ENCODE measurements at regions not wholly inside any gene's neighbourhood (a gene's known extent, or its start where the extent isn't known, plus 50 kb on each side); places are given as distances from the start of the nearest gene placed in this dataset.

DNA sequence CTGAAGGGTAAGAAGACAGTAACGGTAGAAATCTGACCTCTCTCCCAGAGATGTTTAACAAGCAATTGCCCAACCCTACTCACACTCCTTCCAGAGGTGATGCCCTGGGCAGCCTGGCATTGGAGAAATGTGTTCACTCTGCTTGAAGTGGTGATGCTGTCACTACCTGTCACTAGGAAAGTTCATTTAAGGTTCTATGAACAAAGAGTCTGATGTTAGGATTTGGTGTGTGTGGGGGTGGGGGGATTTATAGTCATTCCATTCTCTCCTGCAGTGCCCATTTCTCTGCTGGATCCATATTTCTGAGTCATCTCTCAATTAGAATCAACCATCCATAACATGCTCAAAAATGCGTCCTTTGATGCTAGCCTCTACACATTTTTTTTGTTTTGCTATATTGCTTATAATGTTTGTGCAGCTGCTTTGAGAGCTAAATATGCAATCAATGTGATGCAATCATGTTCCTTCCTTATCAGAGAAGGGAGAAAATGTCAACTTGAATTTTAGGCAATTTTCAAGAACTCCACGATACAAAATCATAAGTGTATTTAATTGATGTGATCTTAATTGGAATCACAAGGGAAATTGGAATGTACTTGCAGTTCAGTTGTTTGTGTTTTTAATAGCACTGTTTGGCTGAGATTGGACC is 173.9 kb downstream of the DUSP10 start:
- no peak overlapping the region for H3K4me2 ChIP-seq (ENCODE audit: low read length)
- intact Hi-C loops (cut with micrococcal nuclease; ENCODE audit: unreplicated experiment): no loop called here
- TF ChIP-seq, protein P1, sequence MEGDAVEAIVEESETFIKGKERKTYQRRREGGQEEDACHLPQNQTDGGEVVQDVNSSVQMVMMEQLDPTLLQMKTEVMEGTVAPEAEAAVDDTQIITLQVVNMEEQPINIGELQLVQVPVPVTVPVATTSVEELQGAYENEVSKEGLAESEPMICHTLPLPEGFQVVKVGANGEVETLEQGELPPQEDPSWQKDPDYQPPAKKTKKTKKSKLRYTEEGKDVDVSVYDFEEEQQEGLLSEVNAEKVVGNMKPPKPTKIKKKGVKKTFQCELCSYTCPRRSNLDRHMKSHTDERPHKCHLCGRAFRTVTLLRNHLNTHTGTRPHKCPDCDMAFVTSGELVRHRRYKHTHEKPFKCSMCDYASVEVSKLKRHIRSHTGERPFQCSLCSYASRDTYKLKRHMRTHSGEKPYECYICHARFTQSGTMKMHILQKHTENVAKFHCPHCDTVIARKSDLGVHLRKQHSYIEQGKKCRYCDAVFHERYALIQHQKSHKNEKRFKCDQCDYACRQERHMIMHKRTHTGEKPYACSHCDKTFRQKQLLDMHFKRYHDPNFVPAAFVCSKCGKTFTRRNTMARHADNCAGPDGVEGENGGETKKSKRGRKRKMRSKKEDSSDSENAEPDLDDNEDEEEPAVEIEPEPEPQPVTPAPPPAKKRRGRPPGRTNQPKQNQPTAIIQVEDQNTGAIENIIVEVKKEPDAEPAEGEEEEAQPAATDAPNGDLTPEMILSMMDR (conservative IDR thresholded peaks at IDR 0.05; ENCODE audit: low read length): no peak
- TF ChIP-seq EZH2phosphoT487 (IDR thresholded peaks at IDR 0.05; ENCODE audit: borderline replicate concordance, low read depth, low read length): no peak
- POLR2A ChIA-PET: no interaction called here
- no peaks in the 10 kb centered on the region for H3K79me2 ChIP-seq (ENCODE audit: insufficient read depth, low read depth, low read length)
- CTCF ChIA-PET (ENCODE audit: unreplicated experiment): no interaction called here
- H2AFZ ChIP-seq (ENCODE audit: low read length): no peak overlapping the region
- H3K9me3 ChIP-seq (ENCODE audit: low read length): no peaks in the 10 kb centered on the region
- DNase-seq (ENCODE audit: low spot score): no peak
- no peaks in the 10 kb centered on the region for H3K4me1 ChIP-seq (ENCODE audit: insufficient read depth, low read length, poor library complexity, severe bottlenecking)
- H4K20me1 ChIP-seq (ENCODE audit: insufficient read depth, low read length): no peaks in the 10 kb centered on the region
- H3K27ac ChIP-seq (ENCODE audit: low read depth, low read length, poor library complexity, severe bottlenecking): no peak overlapping the region
- no peaks in the 10 kb centered on the region for H3K9me2 ChIP-seq (ENCODE audit: insufficient read depth, low read length)
- no TSS peak for BruUV-seq (replicated peaks)
- no peaks in the 10 kb centered on the region for H3K36me3 ChIP-seq (ENCODE audit: insufficient read depth, low read length)
- no peak overlapping the region for H3K4me3 ChIP-seq (ENCODE audit: low read depth, low read length, poor library complexity, severe bottlenecking)

- no peak for DNase-seq (ENCODE audit: low spot score)
- Histone ChIP-seq H4K20me1 (ENCODE audit: insufficient read depth, low read length) (no peaks in the 10 kb centered on the region), H3K9me2 (ENCODE audit: insufficient read depth, low read length) (0 out of 2 replicates have a peak, but pooled peaks cover 4% of the 10 kb centered on the region), H3K36me3 (ENCODE audit: insufficient read depth, low read length) (no peaks in the 10 kb centered on the region), H3K4me3 (ENCODE audit: low read depth, low read length, poor library complexity, severe bottlenecking) (no peak overlapping the region), H3K4me2 (ENCODE audit: low read length) (no peak overlapping the region), H3K79me2 (ENCODE audit: insufficient read depth, low read depth, low read length) (no peaks in the 10 kb centered on the region), H3K9me3 (ENCODE audit: low read length) (no peaks in the 10 kb centered on the region), H2AFZ (ENCODE audit: low read length) (no peak overlapping the region), H3K27ac (ENCODE audit: low read depth, low read length, poor library complexity, severe bottlenecking) (no peak overlapping the region), H3K4me1 (ENCODE audit: insufficient read depth, low read length, poor library complexity, severe bottlenecking) (no peaks in the 10 kb centered on the region)
- no peak for TF ChIP-seq EZH2phosphoT487 (IDR thresholded peaks at IDR 0.05; ENCODE audit: borderline replicate concordance, low read depth, low read length)
- TF ChIP-seq, protein P1 (conservative IDR thresholded peaks at IDR 0.05; ENCODE audit: low read length): no peak
- POLR2A ChIA-PET: interaction anchor here (0.6 kb wide), 1 partner anchor 84 kb away, joined by 3 read pairs; no protein-coding TSS in a partner anchor
- intact Hi-C loops (cut with micrococcal nuclease; ENCODE audit: unreplicated experiment): no loop called here
- CTCF ChIA-PET (ENCODE audit: unreplicated experiment): no interaction called here
- BruUV-seq (replicated peaks): no TSS peak
These were observed 168.1 kb downstream of the DUSP10 start for GRCh38 chr1:221573756-221574155.

DNA sequence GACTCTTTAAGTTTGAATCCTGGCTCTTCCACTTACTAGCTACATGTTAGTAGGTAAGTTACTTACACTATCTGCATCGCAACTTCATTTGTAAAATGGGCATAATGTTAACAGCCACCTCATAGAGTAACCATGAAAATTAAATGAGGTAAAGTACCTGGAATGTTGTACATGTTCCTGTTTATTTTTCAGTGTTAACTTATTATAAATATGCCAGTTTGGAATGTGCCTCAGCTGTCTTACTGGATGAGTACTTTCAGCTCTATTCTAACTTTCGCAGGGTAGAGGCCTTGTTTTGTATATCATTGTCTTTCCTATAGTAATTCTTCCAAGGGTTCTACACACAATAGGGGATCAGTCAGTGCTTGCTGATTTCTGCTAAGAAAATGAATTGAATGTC is 167.4 kb downstream of the DUSP10 start:
- CTCF ChIA-PET (ENCODE audit: unreplicated experiment): no interaction called here
- no peak overlapping the region for H3K27ac ChIP-seq (ENCODE audit: low read depth, low read length, poor library complexity, severe bottlenecking)
- H4K20me1 ChIP-seq (ENCODE audit: insufficient read depth, low read length): no peaks in the 10 kb centered on the region
- no peaks in the 10 kb centered on the region for H3K79me2 ChIP-seq (ENCODE audit: insufficient read depth, low read depth, low read length)
- H3K4me3 ChIP-seq (ENCODE audit: low read depth, low read length, poor library complexity, severe bottlenecking): no peak overlapping the region
- no TSS peak for BruUV-seq (replicated peaks)
- no peaks in the 10 kb centered on the region for H3K36me3 ChIP-seq (ENCODE audit: insufficient read depth, low read length)
- TF ChIP-seq EZH2phosphoT487 (IDR thresholded peaks at IDR 0.05; ENCODE audit: borderline replicate concordance, low read depth, low read length): no peak
- POLR2A ChIA-PET: interaction anchor here (0.7 kb wide), 1 partner anchor 289 kb away, joined by 3 read pairs; no protein-coding TSS in a partner anchor
- intact Hi-C loops (cut with micrococcal nuclease; ENCODE audit: unreplicated experiment): no loop called here
- DNase-seq (ENCODE audit: low spot score): no peak
- H3K4me2 ChIP-seq (ENCODE audit: low read length): no peak overlapping the region
- 0 out of 2 replicates have a peak, but pooled peaks cover 4% of the 10 kb centered on the region for H3K9me2 ChIP-seq (ENCODE audit: insufficient read depth, low read length)
- no peak overlapping the region for H2AFZ ChIP-seq (ENCODE audit: low read length)
- H3K4me1 ChIP-seq (ENCODE audit: insufficient read depth, low read length, poor library complexity, severe bottlenecking): no peaks in the 10 kb centered on the region
- H3K9me3 ChIP-seq (ENCODE audit: low read length): no peaks in the 10 kb centered on the region
